SK-N-SH (cell line): ENCODE measurements at regions not wholly inside any gene's neighbourhood (a gene's known extent, or its start where the extent isn't known, plus 50 kb on each side); places are given as distances from the start of the nearest gene placed in this dataset.

ENCODE experiments used
- CTCF ChIA-PET: fragments of 300-600, 350-600 bp; formaldehyde crosslinking; extraction: SDS; loops from one replicate; lab custom pipeline; 2021; lab: Yijun Ruan, JAX
- POLR2A ChIA-PET: fragments of 350-600 bp; sonication (Branson Sonifier 250); formaldehyde crosslinking; extraction: SDS; loops from one replicate; lab custom pipeline; 2020; ENCODE audit warnings: antibody characterized with exemption, inconsistent platforms; lab: Yijun Ruan, JAX
- DNase-seq: peaks from one replicate; pipeline ENCODE4 v3.0.0; 2012
- H2AFZ ChIP-seq: fragments of 200-600 bp; sonication (generic); 2 replicates; pipeline ENCODE4 v1.8.1; 2016; ENCODE audit warnings: antibody characterized with exemption, mild to moderate bottlenecking, low read depth
- H3F3A ChIP-seq: fragments of 200-600 bp; sonication (generic); replicated peaks from 2 replicates; pipeline ENCODE3; 2016; ENCODE audit warnings: antibody characterized with exemption, mild to moderate bottlenecking; ENCODE audit not compliant: insufficient read depth
- H3K27ac ChIP-seq, 2 experiments: fragments of 200-500 bp in 1 of 2; fragments of 200-600 bp in 1 of 2; sonication (Bioruptor generic) in 1 of 2; sonication (generic), shearing (Covaris generic) in 1 of 2; 2 replicates each; pipeline versions ENCODE4 v1.5.1 to v1.6.1; 2014 to 2016; ENCODE audit warnings: low read depth in 2 of 2, inconsistent platforms in 1 of 2, low read length in 1 of 2, mild to moderate bottlenecking in 1 of 2, mixed read lengths in 1 of 2
- H3K27me3 ChIP-seq: fragments of 200-600 bp; sonication (generic), shearing (Covaris generic); 2 replicates; pipeline ENCODE4 v1.6.1; 2016; ENCODE audit warnings: mixed run types; ENCODE audit not compliant: insufficient read depth
- H3K36me3 ChIP-seq, 2 experiments: fragments of 200-500 bp in 1 of 2; fragments of 200-600 bp in 1 of 2; sonication (Bioruptor generic) in 1 of 2; sonication (generic) in 1 of 2; replicated peaks in 1 of 2; 2 replicates each; pipeline versions ENCODE3 to v1.5.1; 2014 to 2016; ENCODE audit warnings: low read length in 1 of 2, mild to moderate bottlenecking in 1 of 2; ENCODE audit not compliant: insufficient read depth in 2 of 2, control insufficient read depth in 1 of 2
- H3K4me1 ChIP-seq, 2 experiments: fragments of 200-500 bp in 1 of 2; fragments of 200-600 bp in 1 of 2; sonication (Bioruptor generic) in 1 of 2; sonication (generic), shearing (Covaris generic) in 1 of 2; 2 replicates each; pipeline versions ENCODE4 v1.5.1 to v1.6.1; 2014 to 2016; ENCODE audit warnings: low read depth in 1 of 2, low read length in 1 of 2, mixed run types in 1 of 2; ENCODE audit not compliant: insufficient read depth in 2 of 2, control insufficient read depth in 1 of 2
- H3K4me2 ChIP-seq: fragments of 200-600 bp; sonication (generic), shearing (Covaris generic); 2 replicates; pipeline ENCODE4 v1.6.1; 2017; ENCODE audit warnings: mixed run types
- H3K4me3 ChIP-seq, 2 experiments: fragments of 200-500 bp in 1 of 2; fragments of 200-600 bp in 1 of 2; sonication (Bioruptor generic) in 1 of 2; sonication (generic), shearing (Covaris generic) in 1 of 2; 2 replicates each; pipeline versions ENCODE4 v1.5.1 to v1.8.1; 2014 to 2016; ENCODE audit warnings: low read depth in 2 of 2, inconsistent platforms in 1 of 2, low read length in 1 of 2, mild to moderate bottlenecking in 1 of 2, mixed read lengths in 1 of 2, moderate library complexity in 1 of 2
- H3K79me2 ChIP-seq: fragments of 200-600 bp; sonication (generic); 2 replicates; pipeline ENCODE4 v1.8.1; 2017; ENCODE audit warnings: mild to moderate bottlenecking; ENCODE audit not compliant: insufficient read depth
- H3K9ac ChIP-seq: fragments of 200-600 bp; sonication (generic); 2 replicates; pipeline ENCODE4 v1.6.1; 2017; ENCODE audit warnings: mixed run types
- H3K9me2 ChIP-seq: fragments of 200-600 bp; sonication (generic); 2 replicates; pipeline ENCODE4 v1.6.1; 2017; ENCODE audit warnings: mixed run types
- H3K9me3 ChIP-seq: fragments of 200-600 bp; sonication (generic); 2 replicates; pipeline ENCODE4 v1.6.1; 2017; ENCODE audit warnings: mixed run types, mild to moderate bottlenecking, moderate library complexity
- H4K20me1 ChIP-seq: fragments of 200-600 bp; sonication (generic); 2 replicates; pipeline ENCODE4 v1.6.1; 2017; ENCODE audit warnings: mild to moderate bottlenecking, mixed run types; ENCODE audit not compliant: insufficient read depth
- CHD2 ChIP-seq: fragments of 150-350 bp; IDR thresholded peaks from 2 replicates; pipeline ENCODE4 v1.6.1; 2018; ENCODE audit warnings: low read length; ENCODE audit not compliant: partially characterized antibody
- EP300 ChIP-seq, 2 experiments: IDR thresholded peaks; 2 replicates each; pipeline versions ENCODE4 v1.4.0 to v1.6.1; 2012; ENCODE audit warnings: borderline replicate concordance in 1 of 2, low read depth in 1 of 2, low read length in 1 of 2
- EZH2phosphoT487 ChIP-seq: fragments of 200-600 bp; sonication (generic); IDR thresholded peaks from 2 replicates; pipeline ENCODE4 v1.6.1; 2017; ENCODE audit warnings: low read depth, mixed run types, mild to moderate bottlenecking, antibody characterized with exemption, moderate library complexity, borderline replicate concordance
- FOSL2 ChIP-seq: IDR thresholded peaks from 2 replicates; pipeline ENCODE4 v1.4.0; 2012; ENCODE audit warnings: low read depth, mild to moderate bottlenecking, moderate library complexity, borderline replicate concordance
- GATA2 ChIP-seq: sonication (generic); formaldehyde crosslinking; IDR thresholded peaks from 2 replicates; pipeline ENCODE4 v1.5.0; 2020; ENCODE audit warnings: mild to moderate bottlenecking, missing genetic modification reagents
- JUND ChIP-seq: IDR thresholded peaks from 2 replicates; pipeline ENCODE4 v1.4.0; 2012
- MEF2A ChIP-seq: IDR thresholded peaks from 2 replicates; pipeline ENCODE4 v1.4.0; 2012; ENCODE audit warnings: low read depth, borderline replicate concordance
- PBX3 ChIP-seq: IDR thresholded peaks from 2 replicates; pipeline ENCODE4; 2012
- REST ChIP-seq: IDR thresholded peaks from 2 replicates; pipeline ENCODE4 v1.6.1; 2012; ENCODE audit warnings: mild to moderate bottlenecking, low read depth, low read length, moderate library complexity
- SIN3A ChIP-seq: IDR thresholded peaks from 2 replicates; pipeline ENCODE4 v1.6.1; 2012; ENCODE audit warnings: low read depth, mild to moderate bottlenecking, low read length, moderate library complexity, borderline replicate concordance
- TAF1 ChIP-seq: IDR thresholded peaks from 2 replicates; pipeline ENCODE4 v1.6.1; 2012; ENCODE audit warnings: low read depth, mild to moderate bottlenecking, low read length, moderate library complexity, borderline replicate concordance
- TCF12 ChIP-seq: IDR thresholded peaks from 2 replicates; pipeline ENCODE4 v1.4.0; 2012
- TEAD4 ChIP-seq: IDR thresholded peaks from 2 replicates; pipeline ENCODE4 v1.4.0; 2012; ENCODE audit warnings: mild to moderate bottlenecking, borderline replicate concordance; ENCODE audit not compliant: insufficient read depth
- USF2 ChIP-seq: fragments of 150-350 bp; IDR thresholded peaks from 2 replicates; pipeline ENCODE4 v1.6.1; 2017; ENCODE audit warnings: antibody characterized with exemption, low read length, low read depth, borderline replicate concordance
- WGBS: methylation state at CpG from one replicate; pipeline ENCODE4 v1.1.6; 2017; ENCODE audit warnings: low lambda C conversion rate; 5-methylcytosine and 5-hydroxymethylcytosine counted together

- H3K27ac ChIP-seq, result no peak overlapping the region
Measured at GRCh38 chr17:13921841-13922776, 147.2 kb upstream of the COX10 start.

GRCh38 chr17:13922885-13923284, 146.4 kb upstream of the COX10 start:
- Histone ChIP-seq H3K36me3 (no peaks in the 10 kb centered on the region), H3K9ac (no peak overlapping the region), H2AFZ (no peak overlapping the region), H3K9me2 (no peaks in the 10 kb centered on the region), H3K4me2 (no peak overlapping the region), H3F3A (no peaks in the 10 kb centered on the region), H3K4me1 (no peaks in the 10 kb centered on the region), H3K4me3 (no peak overlapping the region), H3K27me3 (0 out of 2 replicates have a peak, but pooled peaks cover 5% of the 10 kb centered on the region), H3K79me2 (no peaks in the 10 kb centered on the region), H3K9me3 (no peaks in the 10 kb centered on the region), H4K20me1 (no peaks in the 10 kb centered on the region), H3K27ac (no peak overlapping the region)
- CTCF ChIA-PET, result no interaction called here
- no peak for TF ChIP-seq REST
- no peak for TF ChIP-seq FOSL2
- TF ChIP-seq EZH2phosphoT487, result no peak
- TF ChIP-seq SIN3A, result no peak
- no peak for TF ChIP-seq TEAD4
- no peak for TF ChIP-seq JUND
- no peak for TF ChIP-seq EP300 (IDR thresholded peaks at IDR 0.05; ENCODE audit: borderline replicate concordance in 1 of 2, low read depth in 1 of 2, low read length in 1 of 2)
- TF ChIP-seq TCF12, result no peak
- TF ChIP-seq PBX3, result no peak
- TF ChIP-seq USF2, result no peak
- no peak for TF ChIP-seq GATA2 (CRISPR knock-in tag)
- no peak for TF ChIP-seq MEF2A
- no peak for TF ChIP-seq CHD2
- no peak for DNase-seq
- POLR2A ChIA-PET, result no interaction called here
- 39% methylated on average over 4 of the region's 5 CpGs for WGBS

More at GRCh38 chr17:13921841-13922776, 147.2 kb upstream of the COX10 start:
- CTCF ChIA-PET, result no interaction called here
- Histone ChIP-seq H3K4me3 (no peak overlapping the region), H3K9me3 (no peaks in the 10 kb centered on the region), H2AFZ (no peak overlapping the region), H3K9ac (no peak overlapping the region), H3K36me3 (no peaks in the 10 kb centered on the region), H3K79me2 (no peaks in the 10 kb centered on the region), H3F3A (no peaks in the 10 kb centered on the region), H3K27me3 (0 out of 2 replicates have a peak, but pooled peaks cover 5% of the 10 kb centered on the region), H3K4me1 (no peaks in the 10 kb centered on the region), H4K20me1 (no peaks in the 10 kb centered on the region), H3K9me2 (no peaks in the 10 kb centered on the region), H3K4me2 (no peak overlapping the region)
- TF ChIP-seq TAF1, result no peak
- DNase-seq, result no peak
- POLR2A ChIA-PET, result no interaction called here
- 39% methylated on average over 19 of the region's 19 CpGs for WGBS
